ENCODE measurements at regions not wholly inside any gene's neighbourhood (a gene's known extent, or its start where the extent isn't known, plus 50 kb on each side); places are given as distances from the start of the nearest gene placed in this dataset.

DNA sequence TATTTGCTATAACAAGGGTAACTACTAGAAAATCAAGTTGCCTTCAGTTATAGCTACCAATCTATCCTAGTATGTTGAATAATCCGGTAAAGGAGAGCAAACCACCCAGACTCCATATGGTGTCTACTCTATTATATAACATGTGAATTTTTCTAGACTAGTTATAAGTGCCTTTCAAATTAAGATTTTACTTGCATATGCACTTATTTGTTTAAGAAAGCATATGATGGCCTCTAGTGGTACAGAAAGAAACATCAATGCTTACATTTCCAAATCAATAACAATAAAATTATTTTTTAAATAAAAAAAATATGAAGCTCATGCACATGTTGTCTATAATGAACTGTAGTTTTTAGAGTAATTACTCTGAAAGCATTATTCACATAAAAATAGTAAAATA is 1516.4 kb upstream of the PABPC4L start:
- DNase-seq (ENCODE audit: low read depth in 1 of 2, low spot score in 1 of 2) (no peak), FAIRE-seq (no peak), ATAC-seq (no peak)
- H3K4me2 ChIP-seq: no peak overlapping the region
- TF ChIP-seq NFE2L2 (conservative IDR thresholded peaks at IDR 0.05; ENCODE audit: low read length): no peak
- TF ChIP-seq SMC3 (IDR thresholded peaks at IDR 0.05): no peak
- TF ChIP-seq RAD21 (conservative IDR thresholded peaks at IDR 0.05 in 1 of 2, IDR thresholded peaks at IDR 0.05 in 1 of 2): peak in 1 of 2 experiments; percentile 23; a peak in 1 of 5 replicates
- no peak for TF ChIP-seq HOXB5 (CRISPR knock-in tag; IDR thresholded peaks at IDR 0.05)
- TF ChIP-seq ZFP36 (IDR thresholded peaks at IDR 0.05; ENCODE audit: borderline replicate concordance, partially characterized antibody): no peak
- CTCF ChIA-PET: no interaction called here
- H3K4me3 ChIP-seq: no peak overlapping the region
- H3K27ac ChIP-seq: no peak overlapping the region
- H3K4me1 ChIP-seq: no peaks in the 10 kb centered on the region
- WGBS (ENCODE audit: missing lambda C conversion rate): 16% methylated on average over 1 of the region's 1 CpG
- POLR2A ChIA-PET: no interaction called here
- H3K9me3 ChIP-seq: no peaks in the 10 kb centered on the region

DNA sequence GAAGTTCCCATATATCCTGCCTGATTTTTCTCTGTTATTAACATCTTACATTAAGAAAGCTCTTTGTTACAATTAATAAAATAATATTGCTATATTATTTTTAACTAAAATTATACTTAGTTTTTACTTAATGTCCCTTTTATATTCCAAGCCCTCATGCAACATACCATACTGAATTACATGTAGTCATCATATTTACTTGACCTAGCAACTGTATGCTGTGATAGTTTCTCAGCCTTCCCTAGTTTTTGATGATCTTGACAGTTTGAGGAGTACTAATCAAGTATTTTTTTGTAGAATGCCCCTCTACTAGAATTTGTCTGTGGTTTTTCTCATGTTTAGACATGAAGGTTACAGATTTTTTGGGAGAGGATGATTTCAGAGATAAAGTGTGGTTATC is 1503.8 kb upstream of the PABPC4L start:
- Histone ChIP-seq H3K9me3 (no peaks in the 10 kb centered on the region), H3K4me2 (no peak overlapping the region), H3K27ac (no peak overlapping the region), H3K4me1 (no peaks in the 10 kb centered on the region), H3K4me3 (no peak overlapping the region)
- ATAC-seq: no peak
- FAIRE-seq: no peak
- POLR2A ChIA-PET: no interaction called here
- no peak for DNase-seq (ENCODE audit: low read depth in 1 of 2, low spot score in 1 of 2)
- TF ChIP-seq MAZ (IDR thresholded peaks at IDR 0.05; ENCODE audit: borderline replicate concordance, low read depth, low read length) (no peak), NFE2L2 (conservative IDR thresholded peaks at IDR 0.05; ENCODE audit: low read length) (no peak), FOSB (CRISPR knock-in tag; IDR thresholded peaks at IDR 0.05) (no peak), MAFK (IDR thresholded peaks at IDR 0.05; ENCODE audit: partially characterized antibody) (no peak), POLR2A (IDR thresholded peaks at IDR 0.05; ENCODE audit: low read length) (no peak), TFCP2L1 (CRISPR knock-in tag; IDR thresholded peaks at IDR 0.05) (no peak), JUNB (IDR thresholded peaks at IDR 0.05) (no peak), HOXA7 (CRISPR knock-in tag; IDR thresholded peaks at IDR 0.05) (no peak), FOSL2 (IDR thresholded peaks at IDR 0.05) (no peak), FOSL2 (CRISPR knock-in tag; IDR thresholded peaks at IDR 0.05) (no peak), HEYL (CRISPR knock-in tag; IDR thresholded peaks at IDR 0.05) (no peak), GATA3 (IDR thresholded peaks at IDR 0.05; ENCODE audit: borderline replicate concordance) (no peak), BHLHE40 (IDR thresholded peaks at IDR 0.05; ENCODE audit: low read depth, low read length) (no peak)
- TF ChIP-seq, protein P1, sequence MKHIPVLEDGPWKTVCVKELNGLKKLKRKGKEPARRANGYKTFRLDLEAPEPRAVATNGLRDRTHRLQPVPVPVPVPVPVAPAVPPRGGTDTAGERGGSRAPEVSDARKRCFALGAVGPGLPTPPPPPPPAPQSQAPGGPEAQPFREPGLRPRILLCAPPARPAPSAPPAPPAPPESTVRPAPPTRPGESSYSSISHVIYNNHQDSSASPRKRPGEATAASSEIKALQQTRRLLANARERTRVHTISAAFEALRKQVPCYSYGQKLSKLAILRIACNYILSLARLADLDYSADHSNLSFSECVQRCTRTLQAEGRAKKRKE (CRISPR knock-in tag; IDR thresholded peaks at IDR 0.05; ENCODE audit: low read depth): no peak
- TF ChIP-seq, protein P2, sequence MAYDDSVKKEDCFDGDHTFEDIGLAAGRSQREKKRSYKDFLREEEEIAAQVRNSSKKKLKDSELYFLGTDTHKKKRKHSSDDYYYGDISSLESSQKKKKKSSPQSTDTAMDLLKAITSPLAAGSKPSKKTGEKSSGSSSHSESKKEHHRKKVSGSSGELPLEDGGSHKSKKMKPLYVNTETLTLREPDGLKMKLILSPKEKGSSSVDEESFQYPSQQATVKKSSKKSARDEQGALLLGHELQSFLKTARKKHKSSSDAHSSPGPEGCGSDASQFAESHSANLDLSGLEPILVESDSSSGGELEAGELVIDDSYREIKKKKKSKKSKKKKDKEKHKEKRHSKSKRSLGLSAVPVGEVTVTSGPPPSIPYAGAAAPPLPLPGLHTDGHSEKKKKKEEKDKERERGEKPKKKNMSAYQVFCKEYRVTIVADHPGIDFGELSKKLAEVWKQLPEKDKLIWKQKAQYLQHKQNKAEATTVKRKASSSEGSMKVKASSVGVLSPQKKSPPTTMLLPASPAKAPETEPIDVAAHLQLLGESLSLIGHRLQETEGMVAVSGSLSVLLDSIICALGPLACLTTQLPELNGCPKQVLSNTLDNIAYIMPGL (CRISPR knock-in tag; IDR thresholded peaks at IDR 0.05; ENCODE audit: borderline replicate concordance): no peak
- TF ChIP-seq, protein P3, sequence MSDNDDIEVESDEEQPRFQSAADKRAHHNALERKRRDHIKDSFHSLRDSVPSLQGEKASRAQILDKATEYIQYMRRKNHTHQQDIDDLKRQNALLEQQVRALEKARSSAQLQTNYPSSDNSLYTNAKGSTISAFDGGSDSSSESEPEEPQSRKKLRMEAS (IDR thresholded peaks at IDR 0.05): no peak
- TF ChIP-seq, protein P4, sequence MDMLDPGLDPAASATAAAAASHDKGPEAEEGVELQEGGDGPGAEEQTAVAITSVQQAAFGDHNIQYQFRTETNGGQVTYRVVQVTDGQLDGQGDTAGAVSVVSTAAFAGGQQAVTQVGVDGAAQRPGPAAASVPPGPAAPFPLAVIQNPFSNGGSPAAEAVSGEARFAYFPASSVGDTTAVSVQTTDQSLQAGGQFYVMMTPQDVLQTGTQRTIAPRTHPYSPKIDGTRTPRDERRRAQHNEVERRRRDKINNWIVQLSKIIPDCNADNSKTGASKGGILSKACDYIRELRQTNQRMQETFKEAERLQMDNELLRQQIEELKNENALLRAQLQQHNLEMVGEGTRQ (IDR thresholded peaks at IDR 0.05): no peak
- CTCF ChIA-PET: no interaction called here

DNA sequence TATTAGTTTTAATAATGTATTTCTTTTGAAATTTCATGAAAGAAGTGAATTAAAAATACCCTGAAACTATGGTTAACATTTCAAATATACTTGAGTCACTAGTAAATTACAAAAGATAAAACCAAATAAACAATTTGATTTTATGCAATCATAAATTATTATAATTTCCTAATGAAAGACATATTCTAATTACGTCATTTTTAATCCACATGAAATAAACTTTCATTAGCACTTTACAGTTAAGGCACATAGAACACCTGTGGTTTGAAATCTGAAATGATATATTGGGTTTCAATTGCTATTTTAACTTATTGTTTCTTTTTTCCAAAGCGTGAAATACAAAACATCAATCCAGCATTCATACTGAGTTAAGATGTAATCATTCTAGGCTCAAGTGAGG is 1492.5 kb upstream of the PABPC4L start:
- no peak for DNase-seq (ENCODE audit: low read depth in 1 of 2, low spot score in 1 of 2)
- no peaks in the 10 kb centered on the region for H3K4me1 ChIP-seq
- no peak overlapping the region for H3K27ac ChIP-seq
- ChIA-PET POLR2A (no interaction called here), CTCF (no interaction called here)
- no peak for ATAC-seq
- no peak overlapping the region for H3K4me3 ChIP-seq
- H3K9me3 ChIP-seq: no peaks in the 10 kb centered on the region
- no peak overlapping the region for H3K4me2 ChIP-seq
- no peak for FAIRE-seq
- 40% methylated on average over 2 of the region's 2 CpGs for WGBS (ENCODE audit: missing lambda C conversion rate)
- TF ChIP-seq RCOR1 (IDR thresholded peaks at IDR 0.05; ENCODE audit: low read depth, low read length) (no peak), RFX5 (IDR thresholded peaks at IDR 0.05) (no peak)

All from A549 (cell line).